ENCODE measurements at regions not wholly inside any gene's neighbourhood (a gene's known extent, or its start where the extent isn't known, plus 50 kb on each side); places are given as distances from the start of the nearest gene placed in this dataset.
"Not testable (repeated sequence)": the region's sequence is repeated elsewhere in the genome, so short reads cannot be mapped to it uniquely, and the experiment has no call there.

DNA sequence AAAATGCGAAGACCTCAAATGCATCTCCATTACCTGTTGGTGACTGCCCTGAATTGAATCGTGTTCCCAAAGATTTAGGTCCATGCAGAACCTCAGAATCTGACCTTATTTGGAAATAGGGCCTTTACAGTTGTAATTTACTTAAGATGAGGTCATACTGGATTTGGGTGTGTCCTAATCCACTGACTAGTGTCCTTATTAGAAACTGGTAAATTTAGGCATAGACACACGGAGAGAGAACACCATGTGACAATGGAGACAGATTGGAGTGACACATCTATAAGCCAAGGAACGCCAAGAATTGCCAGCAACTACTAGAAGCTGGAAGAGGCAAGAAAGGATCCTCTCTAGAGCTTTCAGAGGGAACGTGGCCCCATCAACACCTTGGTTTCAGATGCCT lies 203.1 kb downstream of the SMAD2 start:
- peak; percentile 31 for ATAC-seq

DNA sequence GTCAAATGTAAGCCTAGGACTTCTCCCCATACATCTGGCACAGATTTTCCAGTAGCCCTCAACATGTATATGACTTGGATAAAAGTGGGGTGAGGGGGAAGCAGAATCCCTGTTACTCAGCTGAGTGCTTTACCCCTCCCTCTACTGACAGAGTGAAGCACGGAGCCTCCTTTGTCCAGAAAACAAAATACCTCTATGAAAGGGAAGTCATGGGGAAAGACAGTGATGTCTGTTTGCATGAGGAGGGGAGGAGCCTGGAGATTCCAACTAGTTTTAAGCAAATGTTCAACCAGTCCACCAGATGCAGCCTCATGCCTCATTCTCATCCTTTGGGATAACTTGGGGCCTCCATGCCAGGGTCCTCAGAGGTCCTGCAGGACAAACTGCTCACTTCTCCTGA lies 203.9 kb downstream of the SMAD2 start:
- no peak for ATAC-seq

DNA sequence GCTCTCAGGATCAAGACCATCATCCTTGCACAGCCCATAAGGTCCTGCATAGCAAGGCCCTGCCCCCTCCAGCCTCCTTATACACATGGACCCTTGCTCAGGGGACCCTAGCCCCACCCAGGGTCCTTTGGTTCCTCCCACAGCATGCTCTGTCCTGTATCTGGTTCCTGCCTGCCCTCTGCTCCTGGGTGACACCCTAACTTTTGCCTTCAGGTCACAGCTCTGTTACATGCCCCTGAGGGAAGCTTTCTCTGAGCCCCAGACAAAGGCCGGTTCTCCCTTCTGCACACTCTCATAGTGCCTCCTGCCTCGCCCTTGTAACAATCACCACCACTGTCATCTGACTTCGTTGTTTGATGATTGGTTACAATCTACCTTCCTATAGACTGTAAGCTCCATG lies 204.8 kb downstream of the SMAD2 start:
- ATAC-seq = no peak

DNA sequence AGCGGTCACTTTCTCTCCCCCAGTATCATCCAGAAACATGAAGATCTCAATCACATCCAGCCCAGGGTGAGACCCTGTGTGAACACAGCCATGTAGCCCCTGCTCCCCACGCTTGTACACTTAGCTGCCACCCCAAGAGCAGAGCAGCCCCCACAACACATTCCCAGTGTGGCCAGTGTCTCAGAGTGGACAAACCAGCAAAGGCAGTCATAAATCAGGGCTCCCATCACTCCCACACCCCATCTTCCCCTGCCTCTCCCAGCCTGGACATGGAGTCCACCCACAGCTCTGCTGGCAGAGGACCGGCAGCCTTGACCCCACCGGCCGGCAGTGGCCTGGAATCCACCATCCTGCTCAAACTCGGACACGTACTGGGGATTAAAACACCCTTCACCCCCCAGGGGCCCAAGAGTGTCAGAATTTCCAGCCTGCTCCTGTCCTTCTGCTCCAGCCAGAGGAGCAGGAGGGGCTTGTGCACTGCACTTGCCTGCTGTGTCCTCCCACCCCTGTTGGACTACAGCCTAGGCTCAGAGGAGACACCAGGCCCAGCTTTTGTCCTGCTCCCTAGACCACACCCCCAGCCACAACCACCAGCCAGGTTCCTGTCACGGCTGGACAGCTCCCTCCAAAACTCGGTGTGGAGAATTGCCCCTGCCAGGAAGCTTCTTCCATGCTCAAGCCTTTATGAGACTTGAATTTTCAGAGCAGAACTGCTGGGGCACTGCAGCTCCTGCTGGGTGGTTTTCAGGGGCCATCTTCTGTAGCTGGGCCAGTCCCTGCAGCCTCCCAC lies 206.1 kb downstream of the SMAD2 start:
- ATAC-seq = no peak

DNA sequence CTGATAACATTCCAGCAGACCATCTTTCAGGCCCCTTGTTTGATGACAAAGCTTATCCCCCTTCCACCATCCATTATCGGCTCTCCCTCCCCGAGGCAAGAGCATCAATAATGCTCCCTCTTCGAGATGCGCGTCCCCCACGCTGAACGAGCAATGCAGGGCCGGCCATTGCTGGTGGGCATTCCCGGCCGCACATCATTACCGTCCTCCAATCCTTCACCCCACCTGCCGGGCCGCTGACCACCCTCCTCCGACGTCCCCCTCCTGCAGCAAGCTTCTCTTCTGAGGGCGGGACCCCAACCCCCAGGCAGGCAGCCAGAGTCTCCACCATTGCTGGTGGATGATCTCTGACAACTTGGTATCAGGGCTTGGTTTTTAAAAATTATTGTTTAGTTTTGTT lies 208.6 kb downstream of the SMAD2 start:
- ATAC-seq = no peak

DNA sequence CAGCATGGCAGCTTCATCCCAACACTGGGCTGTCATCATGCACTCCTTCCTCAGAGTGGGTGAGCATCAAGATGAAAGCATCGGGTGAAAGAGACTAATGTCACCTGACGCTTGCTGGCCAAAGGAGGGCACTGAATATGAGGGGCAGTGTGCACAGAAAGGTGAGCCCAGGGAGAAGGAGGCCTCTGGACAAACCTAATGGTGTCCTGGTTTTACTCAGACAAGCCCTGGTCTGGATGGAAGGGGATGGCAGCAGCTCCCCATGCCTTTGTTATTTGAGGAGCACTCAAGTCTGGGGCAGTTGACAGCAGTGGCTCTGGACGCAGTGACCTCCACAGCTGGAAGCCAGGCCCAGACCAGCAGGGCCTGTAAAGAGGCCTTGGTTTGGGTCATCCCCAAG lies 209.7 kb downstream of the SMAD2 start:
- ATAC-seq = no peak

DNA sequence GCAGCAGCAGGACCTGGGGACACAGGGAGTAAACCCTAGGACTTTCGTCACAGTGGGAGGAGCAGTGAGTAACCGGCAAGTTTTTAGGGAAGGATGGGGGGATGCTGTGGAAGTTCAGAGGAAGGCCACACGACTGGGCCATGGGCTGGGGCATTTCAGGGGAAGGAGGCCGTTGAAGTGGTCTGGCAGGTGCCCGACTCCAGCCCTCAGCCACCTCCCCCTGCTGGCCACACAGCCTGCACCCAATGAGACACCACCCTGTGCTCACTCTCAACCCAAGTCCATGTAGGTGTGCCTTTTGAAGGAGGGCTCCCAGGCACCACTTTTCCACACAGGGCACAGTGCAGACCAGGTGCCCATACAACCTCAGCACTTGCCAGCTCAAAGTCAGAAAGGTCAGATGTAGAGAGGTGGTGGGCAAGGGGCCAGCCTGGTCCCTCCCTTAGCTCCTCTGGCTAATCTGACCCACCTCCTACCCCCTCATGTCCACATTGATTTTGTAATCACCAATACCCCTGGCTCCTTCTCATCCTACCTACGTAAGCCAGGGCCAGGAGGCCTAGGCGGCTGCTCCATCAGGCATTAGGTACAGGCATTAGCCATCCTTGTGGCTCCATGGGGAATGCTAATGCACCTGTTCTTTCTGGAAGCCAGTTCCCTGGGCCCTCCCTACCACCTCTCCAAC lies 211.2 kb downstream of the SMAD2 start:
- no peak for ATAC-seq

DNA sequence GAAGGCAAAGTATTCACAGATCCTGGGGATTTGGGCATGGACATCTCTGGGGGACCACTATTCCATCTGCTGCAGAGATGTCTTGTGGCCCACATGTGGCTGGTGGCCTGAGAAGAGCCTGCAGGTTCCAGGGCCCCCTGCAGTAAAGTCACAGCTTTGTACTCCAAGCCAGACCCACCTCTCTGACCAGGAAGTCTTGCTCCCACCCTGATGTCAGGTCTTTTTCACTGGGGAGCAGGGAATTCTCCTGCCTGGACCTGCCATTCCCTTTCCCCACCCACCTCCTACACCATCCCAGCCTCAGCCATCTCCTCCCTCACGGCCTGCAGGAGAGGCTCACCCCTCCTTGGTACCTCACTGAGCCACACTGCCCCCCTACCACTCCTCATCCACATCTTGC lies 211.8 kb downstream of the SMAD2 start:
- no peak for ATAC-seq

DNA sequence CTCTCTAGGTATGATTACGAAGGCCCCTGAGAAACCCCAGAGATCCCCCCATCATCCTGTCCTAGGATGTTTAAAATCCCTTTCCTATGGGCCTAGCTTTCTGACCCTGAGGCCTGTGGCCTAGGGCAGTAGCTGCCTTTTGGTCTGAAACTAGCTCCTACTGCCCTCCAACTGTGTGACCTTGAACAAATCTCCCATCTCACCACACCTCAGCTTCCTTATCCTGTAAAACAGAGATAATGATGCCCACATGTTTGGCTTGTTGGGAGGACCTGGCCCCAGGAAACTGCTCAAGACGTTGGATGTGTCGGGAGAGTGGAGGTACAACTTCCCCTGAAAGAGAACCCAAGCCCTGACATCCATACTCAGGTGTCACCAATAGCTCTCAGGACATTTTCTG lies 213.2 kb downstream of the SMAD2 start:
- ATAC-seq = no peak

DNA sequence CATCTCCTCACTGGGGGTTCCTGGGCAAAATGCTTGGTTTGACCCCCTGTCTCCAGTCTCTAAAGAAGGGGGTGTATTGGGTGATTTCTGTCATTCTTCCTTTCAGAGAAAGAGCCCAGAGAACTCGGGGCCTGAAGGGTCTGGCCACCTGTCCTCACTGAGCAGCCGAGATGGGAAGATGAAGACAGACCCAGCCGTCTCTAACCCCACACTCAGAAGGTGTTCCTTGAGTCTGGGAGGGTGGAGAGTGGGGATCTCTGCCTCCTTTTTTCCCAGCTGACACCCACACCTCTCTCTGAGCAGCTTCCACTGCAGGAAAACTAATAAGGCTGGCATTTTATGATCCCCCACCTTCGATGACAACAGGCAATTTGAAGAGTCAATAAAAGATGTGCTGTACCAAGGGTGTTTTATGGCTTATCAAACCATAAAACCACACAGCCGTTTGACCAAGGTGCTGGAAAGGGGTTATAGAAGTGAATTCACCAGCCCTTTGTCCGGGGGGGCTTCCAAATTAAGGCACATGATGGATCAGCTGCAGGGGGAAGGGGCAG lies 213.8 kb downstream of the SMAD2 start:
- ATAC-seq = no peak

DNA sequence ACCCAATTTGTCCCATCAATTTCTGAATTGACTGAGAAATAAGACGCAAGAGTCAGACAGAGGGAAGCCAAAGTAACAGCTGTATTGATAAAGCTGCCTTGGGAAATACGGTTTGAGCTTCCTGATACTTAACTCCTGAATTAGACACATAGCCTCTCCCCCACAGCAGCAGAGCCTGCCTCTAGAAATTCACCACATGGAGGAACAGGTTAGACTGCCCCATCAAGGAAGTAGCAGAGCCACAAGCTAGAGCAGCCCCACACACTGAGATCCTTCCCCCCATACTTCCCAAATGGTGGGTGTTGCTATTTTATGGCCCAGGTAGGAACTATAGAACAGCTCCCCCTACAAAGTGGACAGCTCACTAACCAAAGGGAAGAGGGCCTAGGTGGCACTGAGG lies 220.0 kb downstream of the SMAD2 start:
- peak; percentile 59 for ATAC-seq

DNA sequence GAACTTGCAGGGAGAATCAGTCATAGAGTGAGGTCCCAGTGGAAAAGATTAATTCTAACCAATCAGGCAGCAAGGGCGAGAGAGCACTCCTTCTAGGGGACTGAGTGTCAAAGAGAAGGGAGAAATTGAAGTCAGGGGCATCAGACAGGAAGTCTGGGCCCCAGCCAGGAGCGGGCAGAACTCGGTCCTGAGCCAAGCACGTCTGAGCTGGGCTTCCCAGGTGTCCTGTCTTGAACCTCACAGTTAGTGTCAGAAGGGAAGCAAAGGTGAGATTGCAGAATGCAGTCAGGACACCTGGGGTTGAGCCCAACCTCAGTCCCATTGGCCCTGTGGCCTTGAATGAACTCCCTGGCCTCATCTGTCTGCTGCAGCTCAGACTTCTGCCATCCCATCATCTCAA lies 220.9 kb downstream of the SMAD2 start:
- no peak for ATAC-seq

DNA sequence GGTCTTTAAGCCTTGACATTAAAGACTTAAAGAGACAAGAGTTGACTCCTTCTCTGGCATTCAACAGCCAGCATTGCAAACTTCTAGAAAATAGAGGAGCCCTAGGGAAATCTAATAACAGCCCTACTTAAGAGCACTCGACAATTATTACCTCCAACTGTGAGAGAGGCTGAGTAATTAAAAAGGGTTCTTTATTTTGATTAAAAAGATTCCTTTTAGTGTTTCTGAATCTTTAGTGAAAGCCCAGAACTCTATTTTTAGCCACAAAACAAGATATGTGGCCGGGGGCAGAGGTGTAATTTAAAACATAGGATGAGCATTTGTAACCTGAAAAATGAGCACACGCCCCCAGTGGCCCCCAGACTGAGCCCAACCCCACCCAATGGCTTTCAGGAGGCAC lies 222.3 kb downstream of the SMAD2 start:
- ATAC-seq = no peak

DNA sequence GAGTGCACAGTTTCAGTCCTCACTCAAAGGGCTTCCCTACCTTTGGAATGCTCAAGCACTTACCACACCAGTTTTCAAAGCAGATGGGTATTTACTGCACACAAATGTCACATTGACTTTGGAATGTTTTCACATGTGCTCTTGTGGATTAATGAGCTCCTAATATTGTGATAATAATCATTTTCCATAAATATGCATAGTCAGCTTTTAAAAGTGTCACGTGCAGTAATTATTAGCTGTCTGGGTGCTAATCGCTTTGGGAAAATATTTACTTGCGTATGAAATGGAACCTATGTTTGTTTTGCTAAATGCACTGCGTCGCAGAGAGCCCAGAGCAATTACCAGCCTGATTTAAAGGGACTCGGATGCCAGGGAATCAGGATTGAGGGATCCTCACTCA lies 229.3 kb downstream of the SMAD2 start:
- no peak for ATAC-seq

DNA sequence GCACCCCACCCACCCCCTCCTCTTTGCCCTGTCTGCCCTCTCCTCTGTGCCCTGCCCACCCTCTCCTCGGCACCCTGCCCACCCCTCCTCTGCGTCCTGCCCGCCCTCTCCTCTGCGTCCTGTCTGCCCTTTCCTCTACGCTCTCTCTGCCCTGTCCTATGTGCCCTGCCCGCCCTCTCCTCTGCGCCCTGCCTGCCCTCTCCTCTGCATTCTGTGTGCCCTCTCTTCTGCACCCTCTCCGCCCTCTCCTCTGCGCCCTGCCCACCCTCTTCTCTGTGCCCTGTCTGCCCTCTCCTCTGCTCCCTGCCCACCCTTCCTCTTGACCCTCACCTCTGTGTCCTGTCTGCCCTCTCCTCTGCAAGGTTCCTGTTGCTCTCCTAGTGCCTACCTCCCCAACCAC lies 233.6 kb downstream of the SMAD2 start:
- ATAC-seq = no peak

DNA sequence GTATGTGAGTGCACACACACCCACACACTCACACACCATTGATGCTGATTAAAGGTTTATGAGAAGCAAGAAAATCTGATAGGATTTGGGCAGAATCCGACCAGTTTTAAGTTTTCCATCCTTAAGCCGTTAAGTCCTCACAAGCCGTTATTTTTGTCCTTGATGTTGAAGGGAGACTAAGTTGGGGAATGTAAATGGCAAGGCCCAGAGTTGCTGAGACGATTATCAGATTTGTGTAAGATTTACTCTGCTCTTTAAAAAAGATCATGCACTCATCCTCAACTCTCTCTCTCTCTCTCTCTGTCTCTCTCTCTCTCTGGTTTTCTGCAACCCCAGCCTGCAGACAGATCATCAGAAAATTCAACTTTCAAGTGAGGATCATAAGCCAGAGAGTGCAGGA lies 238.8 kb downstream of the SMAD2 start:
- no peak for ATAC-seq

DNA sequence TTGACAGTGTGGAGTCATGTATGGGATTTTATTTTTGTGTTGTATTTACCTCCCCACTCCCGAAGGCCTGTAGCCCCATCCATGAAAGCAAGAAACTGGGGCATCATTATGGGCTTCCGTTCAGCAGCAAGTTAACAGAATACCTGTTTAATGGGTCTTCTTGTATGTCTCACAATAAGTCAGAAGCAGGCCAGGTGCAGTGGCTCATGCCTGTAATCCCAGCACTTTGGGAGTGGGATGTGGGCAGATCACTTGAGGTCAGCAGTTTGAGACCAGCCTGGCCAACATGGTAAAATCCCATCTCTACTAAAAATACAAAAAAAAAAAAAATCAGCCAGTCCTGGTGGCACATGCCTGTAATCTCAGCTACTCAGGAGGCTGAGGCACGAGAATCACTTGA lies 239.7 kb downstream of the SMAD2 start:
- ATAC-seq = not testable (repeated sequence)

DNA sequence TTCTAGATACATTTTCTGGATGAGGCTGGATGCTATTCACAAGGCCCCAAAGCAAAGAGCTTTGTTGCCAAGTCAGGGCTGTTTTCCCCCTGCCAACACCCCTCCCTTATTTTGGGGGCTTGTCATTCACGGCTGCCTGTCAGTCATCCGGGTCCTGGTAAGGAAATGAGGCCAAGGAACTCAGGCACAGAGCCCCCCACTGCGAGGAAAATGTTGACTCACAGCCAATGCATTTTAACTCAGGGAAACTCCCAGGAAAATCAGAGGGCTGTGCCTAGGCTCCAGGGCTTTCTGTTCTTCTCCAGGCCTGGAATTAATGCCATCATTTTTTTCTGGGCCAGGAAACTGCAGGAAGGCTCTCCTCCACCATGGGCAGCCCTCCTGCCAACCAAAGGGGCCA lies 241.1 kb downstream of the SMAD2 start:
- no peak for ATAC-seq

DNA sequence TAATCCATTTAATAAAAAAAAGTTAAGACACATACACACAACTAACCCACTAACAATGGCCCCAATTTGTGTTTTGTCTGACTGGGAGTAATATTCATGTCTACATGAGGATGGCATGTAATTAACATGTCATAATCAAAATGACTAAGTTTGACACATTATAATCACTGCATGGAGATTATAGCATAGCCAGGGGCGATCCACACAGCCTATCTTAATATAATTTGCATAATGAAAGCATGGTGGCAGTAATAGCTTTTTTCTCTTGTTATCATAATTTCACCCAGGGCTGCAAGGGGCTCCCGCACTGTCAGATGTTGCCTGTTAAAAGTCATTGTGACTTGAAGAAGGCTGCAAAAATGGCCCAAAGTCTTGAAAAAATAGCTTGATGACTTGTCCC lies 243.7 kb downstream of the SMAD2 start:
- no peak for ATAC-seq

DNA sequence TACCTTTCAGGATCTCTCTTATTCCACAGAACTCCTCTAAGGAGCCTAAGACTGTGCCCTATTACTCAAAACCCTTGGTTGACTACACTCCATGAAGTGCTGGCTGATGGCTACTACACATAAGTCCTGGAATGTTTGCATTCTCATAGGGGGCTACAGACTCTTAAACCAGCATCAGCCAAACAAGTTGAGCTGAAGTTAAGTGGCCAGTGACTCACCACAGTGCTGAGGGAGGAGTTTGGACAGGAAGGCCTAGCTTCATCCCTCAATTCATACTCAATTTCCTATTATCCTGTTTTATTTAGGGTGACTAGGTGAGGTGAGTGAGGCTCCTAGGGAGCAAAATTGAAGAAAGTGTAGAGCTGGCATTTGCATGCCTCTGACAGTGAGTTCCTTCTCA lies 246.7 kb downstream of the SMAD2 start:
- ATAC-seq = no peak

DNA sequence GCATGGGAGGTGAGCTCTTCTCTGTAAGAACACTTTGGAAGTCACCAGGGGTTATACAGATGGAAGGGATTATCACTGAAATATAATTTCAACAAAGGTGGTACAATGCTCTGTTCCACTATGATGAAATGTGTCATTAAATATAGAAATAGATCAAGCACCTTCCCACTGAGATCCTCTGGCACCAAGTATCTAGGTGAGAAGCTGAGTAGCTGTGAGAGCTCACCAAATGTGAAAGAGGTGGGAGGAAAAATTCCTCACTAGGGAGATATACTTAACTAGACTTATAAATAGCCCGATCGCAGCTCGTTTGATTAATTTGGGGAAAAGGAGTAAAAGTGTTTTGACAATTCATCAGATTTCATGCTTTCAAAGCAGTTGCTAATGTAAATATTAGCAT lies 247.6 kb downstream of the SMAD2 start:
- no peak for ATAC-seq

DNA sequence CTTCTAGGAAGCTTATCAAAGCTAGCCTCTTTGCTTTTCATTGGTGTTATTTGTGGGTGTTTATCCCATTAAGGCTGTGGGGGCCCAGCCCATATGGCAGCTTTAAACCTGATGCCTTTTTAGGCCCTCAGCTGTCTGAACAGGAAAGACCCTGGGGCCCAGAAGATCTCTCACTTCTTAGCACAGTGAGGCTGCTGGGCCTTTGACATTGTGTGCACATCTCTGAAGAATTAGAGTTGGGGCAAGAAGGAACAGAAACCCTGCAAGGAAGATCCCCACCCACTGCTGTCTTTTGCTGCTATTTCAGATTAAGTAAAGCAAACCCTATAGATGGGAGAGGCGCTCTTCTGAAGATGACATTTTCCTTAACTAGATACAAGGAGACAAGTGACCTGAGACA lies 250.0 kb downstream of the SMAD2 start:
- no peak for ATAC-seq

DNA sequence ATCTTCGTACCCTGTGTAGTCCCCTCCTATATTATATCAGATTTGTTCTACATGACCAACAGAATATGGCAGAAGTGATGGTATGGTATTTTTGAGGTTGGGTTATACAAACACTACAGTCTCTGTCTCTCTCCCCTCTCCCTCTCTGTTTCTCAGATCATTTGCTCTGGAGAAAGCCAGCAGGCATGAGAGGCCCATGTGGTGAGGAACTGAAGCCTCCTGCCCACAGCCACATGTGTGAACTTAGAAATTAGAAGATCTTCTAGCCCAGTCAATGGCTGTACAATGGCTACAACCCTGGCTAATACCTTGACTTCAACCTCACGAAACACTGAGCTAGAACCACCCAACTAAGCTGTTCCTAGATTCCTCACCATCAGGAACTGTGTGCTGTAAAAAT lies 250.6 kb downstream of the SMAD2 start:
- ATAC-seq = no peak

DNA sequence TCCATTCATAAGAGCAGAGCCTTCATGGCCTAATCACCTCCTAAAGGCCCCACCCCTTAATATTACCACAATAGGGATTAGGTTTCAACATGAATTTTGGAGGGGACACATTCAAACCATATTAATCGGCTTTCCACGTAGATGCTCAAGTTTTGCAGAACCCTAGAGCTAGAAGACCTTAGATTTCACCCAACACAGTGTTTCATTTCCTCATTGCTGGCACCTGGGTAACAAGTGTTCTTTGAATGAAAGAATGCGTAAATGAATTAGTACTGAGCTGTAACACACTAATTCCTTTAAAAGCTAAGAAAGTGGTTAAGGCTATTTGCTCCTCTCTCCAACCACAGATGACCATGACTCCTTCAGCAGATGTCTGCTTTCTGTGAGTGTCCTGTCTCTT lies 252.5 kb downstream of the SMAD2 start:
- no peak for ATAC-seq
